Upper lobe of left lung (tissue), 6 donors: ENCODE measurements at regions not wholly inside any gene's neighbourhood (a gene's known extent, or its start where the extent isn't known, plus 50 kb on each side); places are given as distances from the start of the nearest gene placed in this dataset.
"Not testable (repeated sequence)": the region's sequence is repeated elsewhere in the genome, so short reads cannot be mapped to it uniquely, and the experiment has no call there.

Experiments
- ATAC-seq, 2 donors: fragments of 200-7000 bp; cut with Tn5 transposase; one replicate each; pipeline ENCODE4 v1.9.1; 2022; ENCODE audit warnings: mild to moderate bottlenecking in 2 of 2, moderate library complexity in 2 of 2; ENCODE audit not compliant: low FRiP score in 2 of 2
- DNase-seq, 2 donors: peaks; one replicate each; pipeline ENCODE4 v3.0.0-alpha.2; 2019 to 2020
- H3K27ac ChIP-seq, 4 donors: fragments of 200-600 bp; sonication (generic); one replicate each; pipeline ENCODE4 v1.5.1; 2016 to 2019
- H3K27me3 ChIP-seq, 4 donors: fragments of 200-600 bp; sonication (generic); one replicate each; pipeline ENCODE4 v1.5.1; 2017 to 2019
- H3K36me3 ChIP-seq, 4 donors: fragments of 200-600 bp; sonication (generic); one replicate each; pipeline ENCODE4 v1.5.1; 2016 to 2019
- H3K4me1 ChIP-seq, 4 donors: fragments of 200-600 bp; sonication (generic); one replicate each; pipeline ENCODE4 v1.5.1; 2018 to 2019
- H3K4me3 ChIP-seq, 4 donors: fragments of 200-600 bp; sonication (generic); one replicate each; pipeline ENCODE4 v1.5.1; 2017 to 2019; ENCODE audit warnings: mild to moderate bottlenecking in 2 of 4, moderate library complexity in 1 of 4
- H3K9me3 ChIP-seq, 4 donors: fragments of 200-600 bp; sonication (generic); one replicate each; pipeline ENCODE4 v1.5.1; 2018 to 2019
- CTCF ChIP-seq, 6 experiments: fragments of 450-650 bp in 4 of 6; fragments of 200-600 bp in 2 of 6; sonication (generic) in 2 of 6; IDR thresholded peaks; one replicate each; pipeline ENCODE4 v1.5.1; 2016 to 2019; ENCODE audit warnings: antibody characterized with exemption in 6 of 6
- EP300 ChIP-seq, 4 donors: sonication (generic); formaldehyde crosslinking; IDR thresholded peaks; one replicate each; pipeline ENCODE4 v1.5.1; 2017; ENCODE audit warnings: antibody characterized with exemption in 4 of 4, control low read depth in 2 of 4
- POLR2A ChIP-seq, 4 donors: fragments of 450-650 bp; IDR thresholded peaks; one replicate each; pipeline ENCODE4 v1.5.1; 2016 to 2017; ENCODE audit warnings: antibody characterized with exemption in 4 of 4, mild to moderate bottlenecking in 2 of 4
- POLR2AphosphoS5 ChIP-seq, 2 donors: sonication (generic); formaldehyde crosslinking; IDR thresholded peaks; one replicate each; pipeline ENCODE4 v1.5.1; 2017; ENCODE audit warnings: antibody characterized with exemption in 2 of 2
- WGBS, 2 donors: methylation state at CpG; one replicate each; pipeline ENCODE4 v1.1.5; 2017 to 2018; 5-methylcytosine and 5-hydroxymethylcytosine counted together
- donor health status: DM: no; HTN: no; CAD: no; lungs with moderate emphysema.
- donor health status: DM: no; HTN: yes; CAD: no; lungs with severe emphysema.

- H3K27ac ChIP-seq: no peak overlapping the region
- ATAC-seq (no peak), DNase-seq (no peak)
- H3K36me3 ChIP-seq: no peaks in the 10 kb centered on the region
- WGBS, 2 donors: 76 to 84% methylated on average over 4 of the region's 4 CpGs
- H3K27me3 ChIP-seq: no peaks in the 10 kb centered on the region
- no peak overlapping the region for H3K4me3 ChIP-seq
- H3K4me1 ChIP-seq: no peaks in the 10 kb centered on the region
- TF ChIP-seq EP300 (IDR thresholded peaks at IDR 0.05): no peak
- no peaks in the 10 kb centered on the region for H3K9me3 ChIP-seq
Observed at GRCh38 chr4:164595751-164596150, 158.2 kb upstream of the SMIM31 start.

- WGBS, 2 donors: 90 to 92% methylated on average over 17 of the region's 17 CpGs
- Histone ChIP-seq H3K4me3 (no peak overlapping the region), H3K36me3 (no peaks in the 10 kb centered on the region), H3K9me3 (no peaks in the 10 kb centered on the region), H3K4me1 (no peaks in the 10 kb centered on the region), H3K27ac (no peak overlapping the region), H3K27me3 (no peaks in the 10 kb centered on the region)
- TF ChIP-seq EP300 (IDR thresholded peaks at IDR 0.05): no peak
- TF ChIP-seq CTCF (IDR thresholded peaks at IDR 0.05): no peak
- TF ChIP-seq POLR2A (IDR thresholded peaks at IDR 0.05): no peak
- TF ChIP-seq POLR2AphosphoS5 (IDR thresholded peaks at IDR 0.05): no peak
- DNase-seq: peak in 1 of 2 donors; percentile 47
- peak in 1 of 2 donors; percentile 11 for ATAC-seq
Observed at GRCh38 chr4:164596318-164596878, 157.5 kb upstream of the SMIM31 start.

GRCh38 chr4:164596927-164597326 lies 157.0 kb upstream of the SMIM31 start:
- Histone ChIP-seq H3K27me3 (no peaks in the 10 kb centered on the region), H3K27ac (no peak overlapping the region), H3K4me3 (no peak overlapping the region), H3K36me3 (no peaks in the 10 kb centered on the region), H3K9me3 (peaks cover 0 to 5% (median 3%) of the 10 kb centered on the region in 4 donors), H3K4me1 (no peaks in the 10 kb centered on the region)
- TF ChIP-seq EP300 (IDR thresholded peaks at IDR 0.05): no peak
- TF ChIP-seq POLR2AphosphoS5 (IDR thresholded peaks at IDR 0.05): no peak
- no peak for TF ChIP-seq CTCF (IDR thresholded peaks at IDR 0.05)
- TF ChIP-seq POLR2A (IDR thresholded peaks at IDR 0.05): no peak
- DNase-seq (no peak), ATAC-seq (no peak)
- 16 to 21% methylated on average over 1 of the region's 1 CpG for WGBS, 2 donors

- Histone ChIP-seq H3K4me1 (no peaks in the 10 kb centered on the region), H3K27ac (no peak overlapping the region), H3K4me3 (no peak overlapping the region), H3K36me3 (no peaks in the 10 kb centered on the region), H3K27me3 (no peaks in the 10 kb centered on the region), H3K9me3 (peaks cover 0 to 6% (median 4%) of the 10 kb centered on the region in 4 donors)
- TF ChIP-seq POLR2A (IDR thresholded peaks at IDR 0.05): no peak
- no peak for TF ChIP-seq POLR2AphosphoS5 (IDR thresholded peaks at IDR 0.05)
- TF ChIP-seq CTCF (IDR thresholded peaks at IDR 0.05): no peak
- no peak for TF ChIP-seq EP300 (IDR thresholded peaks at IDR 0.05)
- no peak for DNase-seq
- no peak for ATAC-seq
- 64 to 75% methylated on average over 1 of the region's 1 CpG for WGBS, 2 donors
Observed at GRCh38 chr4:164601653-164602052, 152.3 kb upstream of the SMIM31 start.

GRCh38 chr4:164605791-164606190 lies 148.1 kb upstream of the SMIM31 start:
- DNase-seq, H3K9me3 ChIP-seq, H3K27ac ChIP-seq, H3K4me3 ChIP-seq, H3K36me3 ChIP-seq, ATAC-seq, H3K27me3 ChIP-seq, H3K4me1 ChIP-seq: not testable (repeated sequence)
- 78% methylated on average over 6 of the region's 6 CpGs for WGBS, 2 donors

- no peak for ATAC-seq
- TF ChIP-seq CTCF (IDR thresholded peaks at IDR 0.05): no peak
- no peak for TF ChIP-seq POLR2A (IDR thresholded peaks at IDR 0.05)
- TF ChIP-seq POLR2AphosphoS5 (IDR thresholded peaks at IDR 0.05): no peak
- no peak for TF ChIP-seq EP300 (IDR thresholded peaks at IDR 0.05)
- peaks cover 0 to 6% (median 4%) of the 10 kb centered on the region in 4 donors for H3K9me3 ChIP-seq
Observed at GRCh38 chr4:164606478-164606877, 147.5 kb upstream of the SMIM31 start.

More at GRCh38 chr4:164606478-164606877, 147.5 kb upstream of the SMIM31 start:
- Histone ChIP-seq H3K27ac (no peak overlapping the region), H3K4me1 (no peaks in the 10 kb centered on the region), H3K36me3 (no peaks in the 10 kb centered on the region), H3K4me3 (no peak overlapping the region), H3K27me3 (no peaks in the 10 kb centered on the region)
- no peak for DNase-seq
